ENCODE measurements at regions not wholly inside any gene's neighbourhood (a gene's known extent, or its start where the extent isn't known, plus 50 kb on each side); places are given as distances from the start of the nearest gene placed in this dataset.

DNA sequence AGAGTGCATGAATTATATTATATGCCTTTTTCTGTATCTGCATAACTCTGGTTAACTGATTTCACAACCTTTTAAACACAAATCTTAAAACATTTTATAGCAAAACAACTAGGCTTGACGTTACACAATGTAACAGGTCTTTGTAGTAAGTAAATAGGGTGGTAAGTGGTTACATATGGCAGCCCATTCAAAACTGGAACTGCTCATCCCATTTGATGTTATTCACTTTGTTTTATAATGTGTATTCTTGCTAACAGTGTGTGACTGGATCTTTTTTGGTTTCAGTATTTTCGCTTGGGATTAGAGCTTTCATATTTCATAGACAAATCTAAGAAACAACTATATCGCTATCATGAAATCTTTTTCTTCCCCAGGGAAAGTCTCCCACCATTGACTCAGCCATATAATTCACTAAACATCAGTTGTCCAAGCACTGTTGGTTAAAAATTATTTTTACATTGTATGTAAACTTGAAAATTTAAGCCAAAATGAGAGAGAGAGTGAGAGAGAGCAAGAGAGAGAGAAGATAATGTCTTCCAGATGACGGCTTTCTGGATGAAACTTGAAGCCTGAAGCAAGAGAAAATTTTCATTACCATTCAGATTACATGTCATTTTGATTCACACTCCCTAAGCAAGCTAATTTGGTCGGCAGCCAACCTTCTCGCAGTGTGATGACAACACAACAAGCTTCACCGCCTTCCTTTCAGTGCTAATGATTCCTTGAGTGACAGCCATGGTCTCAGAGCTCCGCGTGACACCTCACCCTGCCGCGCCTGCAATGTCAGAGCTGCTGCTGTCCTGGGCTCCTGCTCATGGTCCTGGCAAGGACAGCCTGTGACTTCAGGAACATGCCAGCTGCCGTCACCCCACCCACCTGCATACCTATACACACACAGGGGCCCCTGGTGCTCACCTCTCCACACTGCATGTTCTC lies 946.9 kb upstream of the SOX11 start:
- TF ChIP-seq, protein P1, sequence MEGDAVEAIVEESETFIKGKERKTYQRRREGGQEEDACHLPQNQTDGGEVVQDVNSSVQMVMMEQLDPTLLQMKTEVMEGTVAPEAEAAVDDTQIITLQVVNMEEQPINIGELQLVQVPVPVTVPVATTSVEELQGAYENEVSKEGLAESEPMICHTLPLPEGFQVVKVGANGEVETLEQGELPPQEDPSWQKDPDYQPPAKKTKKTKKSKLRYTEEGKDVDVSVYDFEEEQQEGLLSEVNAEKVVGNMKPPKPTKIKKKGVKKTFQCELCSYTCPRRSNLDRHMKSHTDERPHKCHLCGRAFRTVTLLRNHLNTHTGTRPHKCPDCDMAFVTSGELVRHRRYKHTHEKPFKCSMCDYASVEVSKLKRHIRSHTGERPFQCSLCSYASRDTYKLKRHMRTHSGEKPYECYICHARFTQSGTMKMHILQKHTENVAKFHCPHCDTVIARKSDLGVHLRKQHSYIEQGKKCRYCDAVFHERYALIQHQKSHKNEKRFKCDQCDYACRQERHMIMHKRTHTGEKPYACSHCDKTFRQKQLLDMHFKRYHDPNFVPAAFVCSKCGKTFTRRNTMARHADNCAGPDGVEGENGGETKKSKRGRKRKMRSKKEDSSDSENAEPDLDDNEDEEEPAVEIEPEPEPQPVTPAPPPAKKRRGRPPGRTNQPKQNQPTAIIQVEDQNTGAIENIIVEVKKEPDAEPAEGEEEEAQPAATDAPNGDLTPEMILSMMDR (IDR thresholded peaks at IDR 0.05; ENCODE audit: insufficient read depth, low read length, poor library complexity, severe bottlenecking): no peak
- Histone ChIP-seq H3K36me3 (ENCODE audit: control insufficient read depth, insufficient read depth, low read length) (no peaks in the 10 kb centered on the region), H3K4me3 (ENCODE audit: low read depth, low read length) (no peak overlapping the region), H3K27me3 (ENCODE audit: control insufficient read depth, insufficient read depth, low read length) (no peaks in the 10 kb centered on the region)
- no peak for DNase-seq (ENCODE audit: low read depth)

DNA sequence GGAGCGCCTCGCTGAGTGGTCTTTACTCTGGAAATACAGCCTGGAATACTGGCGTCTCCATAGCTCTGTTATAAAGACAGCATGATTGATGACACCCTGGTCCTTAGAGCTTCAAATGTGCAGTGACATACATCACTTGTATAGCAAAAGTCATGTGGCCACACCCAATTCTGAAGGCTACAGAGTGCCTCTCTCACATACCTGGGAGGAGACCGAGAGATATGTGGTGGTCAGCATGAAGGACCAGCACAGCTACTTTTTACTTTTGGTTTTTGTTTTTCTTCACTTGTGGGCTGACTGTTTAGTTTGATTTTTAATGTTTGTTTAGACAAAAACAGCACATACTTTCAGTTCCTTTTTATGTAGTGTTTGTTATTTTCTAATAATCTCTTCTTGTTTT lies 938.5 kb upstream of the SOX11 start:
- Histone ChIP-seq H3K27me3 (ENCODE audit: control insufficient read depth, insufficient read depth, low read length) (no peaks in the 10 kb centered on the region), H3K36me3 (ENCODE audit: control insufficient read depth, insufficient read depth, low read length) (no peaks in the 10 kb centered on the region), H3K4me3 (ENCODE audit: low read depth, low read length) (no peak overlapping the region)
- DNase-seq (ENCODE audit: low read depth): no peak
- TF ChIP-seq, protein P1 (IDR thresholded peaks at IDR 0.05; ENCODE audit: insufficient read depth, low read length, poor library complexity, severe bottlenecking): no peak

- H3K27me3 ChIP-seq (ENCODE audit: control insufficient read depth, insufficient read depth, low read length): no peaks in the 10 kb centered on the region
- TF ChIP-seq, protein P1 (IDR thresholded peaks at IDR 0.05; ENCODE audit: insufficient read depth, low read length, poor library complexity, severe bottlenecking): peak; percentile 75
- DNase-seq (ENCODE audit: low read depth): no peak
- no peak overlapping the region for H3K4me3 ChIP-seq (ENCODE audit: low read depth, low read length)
- no peaks in the 10 kb centered on the region for H3K36me3 ChIP-seq (ENCODE audit: control insufficient read depth, insufficient read depth, low read length)
Measured at GRCh38 chr2:4762951-4763376, 929.2 kb upstream of the SOX11 start.

DNA sequence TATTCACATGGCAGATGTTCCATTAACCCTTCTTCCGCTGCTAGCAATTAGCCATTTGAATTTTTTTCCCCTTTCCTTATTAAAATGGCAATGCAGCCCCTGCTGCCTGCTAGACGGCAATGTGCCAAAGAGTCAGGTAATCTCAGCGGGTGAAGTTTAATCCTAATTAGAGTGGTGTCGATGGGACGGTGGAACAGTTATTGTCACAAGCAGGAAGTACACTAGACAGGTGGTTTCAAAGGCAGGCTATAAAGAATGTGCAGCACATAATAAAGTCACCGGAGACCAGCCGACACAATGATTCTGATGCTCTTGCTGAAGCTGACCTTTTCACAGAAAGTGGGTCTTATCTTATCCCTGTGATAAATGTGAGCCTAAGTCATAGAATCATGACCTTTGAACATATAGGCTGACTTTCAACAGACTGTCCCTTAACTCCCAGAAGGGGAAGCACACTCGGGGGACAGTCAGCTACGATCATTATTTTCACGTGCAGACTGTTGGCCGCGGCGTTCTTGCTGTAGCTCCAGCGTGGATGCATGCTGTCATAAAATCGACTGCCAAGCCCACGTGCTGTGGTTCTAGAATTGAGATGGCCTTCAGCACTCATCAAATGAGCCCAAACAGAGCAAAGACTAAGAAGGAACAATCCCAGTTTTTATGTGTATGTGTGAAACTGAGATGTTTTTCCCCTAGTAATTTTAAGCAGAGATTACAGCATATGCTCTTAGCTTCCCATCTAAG lies 926.2 kb upstream of the SOX11 start:
- H3K36me3 ChIP-seq (ENCODE audit: control insufficient read depth, insufficient read depth, low read length): no peaks in the 10 kb centered on the region
- TF ChIP-seq, protein P1 (IDR thresholded peaks at IDR 0.05; ENCODE audit: insufficient read depth, low read length, poor library complexity, severe bottlenecking): no peak
- H3K27me3 ChIP-seq (ENCODE audit: control insufficient read depth, insufficient read depth, low read length): no peaks in the 10 kb centered on the region
- DNase-seq (ENCODE audit: low read depth): no peak
- no peak overlapping the region for H3K4me3 ChIP-seq (ENCODE audit: low read depth, low read length)

DNA sequence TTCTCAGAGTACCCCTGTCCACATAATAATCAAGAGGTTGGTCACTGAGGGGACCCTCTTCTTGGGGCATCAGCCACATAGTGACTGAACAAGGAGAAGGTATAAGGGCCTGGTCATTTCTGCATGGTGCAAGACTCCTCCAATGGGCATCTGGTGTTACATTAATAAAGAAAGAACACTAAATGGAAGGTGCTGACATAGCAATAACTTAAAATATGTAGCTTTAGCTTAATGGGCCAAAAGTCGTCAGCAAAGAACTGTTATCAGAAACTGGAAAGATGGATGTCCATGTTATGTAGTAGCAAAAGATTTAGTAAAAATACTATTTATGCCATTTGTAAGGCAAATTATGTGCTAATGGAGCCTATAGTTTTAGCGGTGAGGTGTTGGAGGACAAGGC lies 916.5 kb upstream of the SOX11 start:
- H3K4me3 ChIP-seq (ENCODE audit: low read depth, low read length): no peak overlapping the region
- no peak for DNase-seq (ENCODE audit: low read depth)
- TF ChIP-seq, protein P1 (IDR thresholded peaks at IDR 0.05; ENCODE audit: insufficient read depth, low read length, poor library complexity, severe bottlenecking): no peak
- no peaks in the 10 kb centered on the region for H3K36me3 ChIP-seq (ENCODE audit: control insufficient read depth, insufficient read depth, low read length)
- H3K27me3 ChIP-seq (ENCODE audit: control insufficient read depth, insufficient read depth, low read length): no peaks in the 10 kb centered on the region
